GM20000 (cell line): ENCODE measurements at regions not wholly inside any gene's neighbourhood (a gene's known extent, or its start where the extent isn't known, plus 50 kb on each side); places are given as distances from the start of the nearest gene placed in this dataset.

ENCODE experiments used
- DNase-seq: peaks from one replicate; pipeline ENCODE4 v3.0.0; 2012; ENCODE audit warnings: low spot score
- TF ChIP-seq, protein P1 (sequence below): IDR thresholded peaks from 2 replicates; pipeline ENCODE4 v1.5.1; 2012; ENCODE audit warnings: mild to moderate bottlenecking, control low read depth; ENCODE audit errors: extremely low read depth, missing control alignments

DNA sequence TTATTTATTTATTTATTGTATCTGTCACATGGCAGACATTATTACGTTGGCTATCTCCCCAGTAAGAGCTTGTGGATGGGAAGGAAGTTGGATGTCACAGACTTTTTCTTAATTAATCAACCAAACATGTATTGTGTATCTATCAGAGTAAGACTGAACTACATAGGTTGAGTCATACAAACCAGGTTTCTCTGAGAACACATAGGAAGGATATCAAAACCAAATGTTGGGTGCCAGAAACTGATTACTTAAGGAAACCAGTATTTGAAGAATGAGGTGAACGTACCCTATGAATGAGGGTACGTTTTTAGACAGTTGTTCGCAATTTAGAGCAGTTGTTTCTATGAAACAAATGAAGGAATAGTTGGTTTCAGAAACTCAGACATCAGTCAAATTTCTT is 136.4 kb downstream of the SLC17A6 start:
- DNase-seq, result no peak
- TF ChIP-seq, protein P1, sequence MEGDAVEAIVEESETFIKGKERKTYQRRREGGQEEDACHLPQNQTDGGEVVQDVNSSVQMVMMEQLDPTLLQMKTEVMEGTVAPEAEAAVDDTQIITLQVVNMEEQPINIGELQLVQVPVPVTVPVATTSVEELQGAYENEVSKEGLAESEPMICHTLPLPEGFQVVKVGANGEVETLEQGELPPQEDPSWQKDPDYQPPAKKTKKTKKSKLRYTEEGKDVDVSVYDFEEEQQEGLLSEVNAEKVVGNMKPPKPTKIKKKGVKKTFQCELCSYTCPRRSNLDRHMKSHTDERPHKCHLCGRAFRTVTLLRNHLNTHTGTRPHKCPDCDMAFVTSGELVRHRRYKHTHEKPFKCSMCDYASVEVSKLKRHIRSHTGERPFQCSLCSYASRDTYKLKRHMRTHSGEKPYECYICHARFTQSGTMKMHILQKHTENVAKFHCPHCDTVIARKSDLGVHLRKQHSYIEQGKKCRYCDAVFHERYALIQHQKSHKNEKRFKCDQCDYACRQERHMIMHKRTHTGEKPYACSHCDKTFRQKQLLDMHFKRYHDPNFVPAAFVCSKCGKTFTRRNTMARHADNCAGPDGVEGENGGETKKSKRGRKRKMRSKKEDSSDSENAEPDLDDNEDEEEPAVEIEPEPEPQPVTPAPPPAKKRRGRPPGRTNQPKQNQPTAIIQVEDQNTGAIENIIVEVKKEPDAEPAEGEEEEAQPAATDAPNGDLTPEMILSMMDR, result no peak

DNA sequence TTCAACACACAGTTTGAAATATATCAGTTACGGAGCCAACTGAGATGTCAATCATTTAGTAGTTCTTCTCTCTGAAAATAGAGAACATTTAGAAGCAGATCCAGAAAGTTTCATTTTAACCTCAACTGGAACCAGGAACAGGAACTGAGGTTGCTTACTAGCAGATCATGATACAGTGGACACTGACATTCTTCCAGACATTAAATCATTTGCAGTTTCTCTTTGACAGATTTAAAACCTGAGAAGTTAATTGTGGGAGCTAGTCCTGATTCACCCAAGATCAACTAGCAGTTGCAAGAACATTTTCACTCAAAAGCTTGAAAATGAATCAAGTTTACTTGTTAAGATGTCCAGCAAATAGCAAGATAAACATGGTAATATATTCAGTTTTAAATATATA is 135.4 kb downstream of the SLC17A6 start:
- TF ChIP-seq, protein P1, result no peak

DNA sequence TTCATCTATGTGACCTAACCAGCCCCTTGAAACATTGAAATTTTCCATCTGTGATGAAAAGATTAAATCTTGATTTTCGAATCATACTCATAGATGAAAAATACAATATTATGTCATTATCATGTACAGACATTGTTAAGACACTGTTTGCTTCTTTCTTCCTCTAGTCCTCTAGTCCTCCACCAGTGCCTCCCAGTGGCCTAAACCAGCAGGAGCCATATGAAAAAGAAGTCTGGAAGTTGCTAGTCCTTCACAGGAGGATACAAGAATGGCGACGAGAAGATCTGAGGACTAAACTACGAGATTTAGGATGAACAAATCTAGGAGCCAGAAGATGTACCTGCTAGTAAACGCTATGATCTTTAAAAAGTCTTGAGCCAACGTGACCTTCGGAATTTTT is 134.1 kb downstream of the SLC17A6 start:
- TF ChIP-seq, protein P1, result no peak
- no peak for DNase-seq

More for the DNA sequence above, 135.4 kb downstream of the SLC17A6 start:
- no peak for DNase-seq

DNA sequence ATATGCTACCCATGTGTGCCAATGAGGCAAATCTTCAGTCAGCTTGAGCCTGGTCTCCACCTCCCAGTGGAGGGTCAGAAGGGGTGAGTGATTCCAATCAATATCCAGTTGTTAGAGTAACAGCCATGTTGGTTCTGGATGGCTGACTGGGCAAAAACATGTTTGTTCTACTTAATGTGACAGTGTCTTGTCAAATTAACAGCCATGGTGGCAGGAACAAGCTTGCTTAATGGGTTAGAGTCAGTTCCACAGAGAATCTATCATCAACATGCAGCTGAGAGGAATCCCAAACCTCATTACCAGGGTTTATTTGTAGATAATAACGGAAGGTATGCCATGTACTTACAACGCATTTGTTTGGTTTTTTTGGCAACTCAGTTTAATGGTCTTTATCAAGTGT is 133.2 kb downstream of the SLC17A6 start:
- TF ChIP-seq, protein P1, result no peak
- DNase-seq, result no peak

DNA sequence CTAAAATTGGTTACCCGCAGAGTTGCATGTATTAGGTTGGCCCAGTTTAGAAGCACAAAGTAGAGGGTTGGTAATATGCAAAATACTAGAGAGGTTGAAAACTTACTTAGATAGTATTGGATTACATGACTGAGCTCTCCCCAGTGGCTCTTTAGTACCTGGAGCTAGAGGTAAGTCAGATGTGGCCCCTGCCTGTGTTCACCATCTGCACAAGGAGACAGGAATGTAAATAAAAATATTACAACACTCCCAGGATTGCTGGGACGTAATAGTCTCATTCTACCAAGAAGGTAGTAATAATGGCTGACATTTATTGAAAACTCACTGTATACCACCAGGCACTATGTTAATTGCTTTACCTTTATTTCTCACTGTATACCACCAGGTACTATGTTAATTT is 129.6 kb downstream of the SLC17A6 start:
- no peak for DNase-seq
- TF ChIP-seq, protein P1, result no peak

DNA sequence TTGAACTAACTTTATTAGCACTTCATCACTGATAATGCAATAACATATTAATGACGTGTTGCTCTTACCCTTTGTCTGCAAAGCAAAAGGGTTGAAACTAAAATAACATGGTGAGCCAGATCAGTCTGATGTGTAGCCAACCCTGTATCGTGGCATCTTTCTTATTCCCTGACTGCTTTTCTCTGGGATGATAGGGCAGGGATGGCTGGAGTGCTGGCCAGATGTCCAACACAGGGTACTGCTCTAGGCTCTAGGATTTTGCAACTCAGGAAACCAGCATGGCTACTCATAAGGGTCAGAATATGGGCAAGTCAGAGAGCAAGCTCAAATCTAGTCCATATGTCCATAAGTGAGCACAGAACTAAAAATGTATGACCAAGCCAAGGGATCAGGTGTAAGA is 129.1 kb downstream of the SLC17A6 start:
- TF ChIP-seq, protein P1, result no peak

DNA sequence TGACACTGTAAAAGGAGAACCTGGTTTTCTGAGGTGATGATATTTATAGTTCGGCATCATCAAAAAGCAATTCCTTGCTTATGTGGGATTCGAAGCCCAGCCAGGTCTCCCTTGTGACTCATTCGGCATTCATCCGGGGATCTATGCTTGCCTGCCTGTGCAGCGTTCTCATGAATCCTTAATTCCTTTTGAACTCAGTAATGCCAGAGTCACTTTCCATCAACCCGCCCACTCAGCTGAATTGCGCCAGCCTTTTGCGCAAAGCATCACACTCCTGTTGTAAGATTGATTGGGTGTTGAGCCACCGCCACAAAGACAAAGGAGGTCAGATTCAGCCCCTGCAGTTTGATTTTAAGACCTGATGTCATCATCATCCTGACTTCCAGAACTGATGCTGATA is 128.6 kb downstream of the SLC17A6 start:
- TF ChIP-seq, protein P1, result no peak
- no peak for DNase-seq

More for the DNA sequence above, 129.1 kb downstream of the SLC17A6 start:
- no peak for DNase-seq
